A549 (cell line): ENCODE measurements at regions not wholly inside any gene's neighbourhood (a gene's known extent, or its start where the extent isn't known, plus 50 kb on each side); places are given as distances from the start of the nearest gene placed in this dataset.
"Not testable (repeated sequence)": the region's sequence is repeated elsewhere in the genome, so short reads cannot be mapped to it uniquely, and the experiment has no call there.

Experiments used
- ATAC-seq, 2 experiments: fragments of 200-7000 bp in 1 of 2; fragments of >200 bp in 1 of 2; cut with Nextera tagmentation in 1 of 2; cut with Tn5 transposase in 1 of 2; 3 replicates each; pipeline versions ENCODE4 v1.8.0 to v1.9.1; 2018 to 2020; ENCODE audit warnings: mild to moderate bottlenecking in 1 of 2, moderate library complexity in 1 of 2
- CTCF ChIA-PET: fragments of 300-600 bp; sonication (Branson Sonifier 250); formaldehyde crosslinking; extraction: SDS; loops from one replicate; lab custom pipeline; 2021; ENCODE audit warnings: antibody characterized with exemption, inconsistent platforms; lab: Yijun Ruan, JAX
- POLR2A ChIA-PET: fragments of 350-600 bp; formaldehyde crosslinking; extraction: SDS; loops from one replicate; lab custom pipeline; 2021; ENCODE audit warnings: antibody characterized with exemption, inconsistent platforms; lab: Yijun Ruan, JAX
- DNase-seq, 2 experiments: peaks; one replicate each; pipeline versions ENCODE4 v3.0.0 to v3.0.0-alpha.2; 2011 to 2016; ENCODE audit warnings: low read depth in 1 of 2, low spot score in 1 of 2
- FAIRE-seq: peaks from 2 replicates; lab custom pipeline; 2011; peaks lifted over from hg19 to GRCh38; lab: Jason Lieb, UNC
- H3K27ac ChIP-seq, 2 experiments: fragments of >200 bp; sonication (Bioruptor Twin); formaldehyde crosslinking; 3 replicates each; pipeline ENCODE4 v1.5.1; 2016 to 2017
- H3K4me1 ChIP-seq: fragments of >200 bp; sonication (Bioruptor Twin); formaldehyde crosslinking; 3 replicates; pipeline ENCODE4 v1.6.1; 2016
- H3K4me2 ChIP-seq: fragments of >200 bp; sonication (Bioruptor Twin); formaldehyde crosslinking; 3 replicates; pipeline ENCODE4 v1.6.1; 2016
- H3K4me3 ChIP-seq: fragments of >200 bp; sonication (Bioruptor Twin); formaldehyde crosslinking; 3 replicates; pipeline ENCODE4 v1.5.1; 2016
- H3K9me3 ChIP-seq: fragments of >200 bp; sonication (Bioruptor Twin); formaldehyde crosslinking; 3 replicates; pipeline ENCODE4 v1.6.1; 2016
- BHLHE40 ChIP-seq: IDR thresholded peaks from 2 replicates; pipeline ENCODE4 v1.6.1; 2012; ENCODE audit warnings: low read depth, low read length, inconsistent platforms
- CBX2 ChIP-seq: fragments of 200-600 bp; sonication (generic); IDR thresholded peaks from 2 replicates; pipeline ENCODE4 v1.6.1; 2016; ENCODE audit warnings: low read depth, mild to moderate bottlenecking, borderline replicate concordance
- E2F6 ChIP-seq: IDR thresholded peaks from 2 replicates; pipeline ENCODE4 v1.6.1; 2012; ENCODE audit warnings: low read depth, borderline replicate concordance
- EHF ChIP-seq: fragments of 250-450 bp; sonication (Bioruptor Pico); IDR thresholded peaks from 2 replicates; pipeline ENCODE4 v1.5.0; 2020; ENCODE audit warnings: mild to moderate bottlenecking
- EHMT2 ChIP-seq: fragments of 200-600 bp; sonication (generic); IDR thresholded peaks from 2 replicates; pipeline ENCODE4 v1.6.1; 2016; ENCODE audit warnings: antibody characterized with exemption, low read depth, mild to moderate bottlenecking, moderate library complexity
- EP300 ChIP-seq, 2 experiments: fragments of >200 bp; sonication (Bioruptor Twin); formaldehyde crosslinking; IDR thresholded peaks; 2 replicates in 1 of 2; 3 replicates in 1 of 2; pipeline ENCODE4 v1.6.1; 2016 to 2017
- ESRRA ChIP-seq: fragments of 150-350 bp; IDR thresholded peaks from 2 replicates; pipeline ENCODE4 v1.6.1; 2014; ENCODE audit warnings: mild to moderate bottlenecking, low read length, borderline replicate concordance
- FOSB ChIP-seq: fragments of 250-450 bp; sonication (Bioruptor Pico); IDR thresholded peaks from 2 replicates; pipeline ENCODE4 v1.5.0; 2020; ENCODE audit warnings: mild to moderate bottlenecking, moderate library complexity
- HES2 ChIP-seq: fragments of >200 bp; sonication (Bioruptor Twin); formaldehyde crosslinking; IDR thresholded peaks from 2 replicates; pipeline ENCODE4 v1.6.1; 2016
- HEYL ChIP-seq: fragments of 250-450 bp; sonication (Bioruptor Pico); IDR thresholded peaks from 2 replicates; pipeline ENCODE4 v1.8.0; 2021; ENCODE audit warnings: mild to moderate bottlenecking, moderate library complexity
- HOXB5 ChIP-seq: fragments of 250-450 bp; sonication (Bioruptor Pico); IDR thresholded peaks from 2 replicates; pipeline ENCODE4 v1.5.0; 2020; ENCODE audit warnings: mild to moderate bottlenecking, moderate library complexity
- JUN ChIP-seq, 2 experiments: fragments of >200 bp; sonication (Bioruptor Twin); formaldehyde crosslinking; IDR thresholded peaks; 2 replicates in 1 of 2; 3 replicates in 1 of 2; pipeline ENCODE4 v1.6.1; 2016 to 2017
- JUNB ChIP-seq: fragments of >200 bp; sonication (Bioruptor Twin); formaldehyde crosslinking; IDR thresholded peaks from 2 replicates; pipeline ENCODE4 v1.6.1; 2016
- KDM1A ChIP-seq: fragments of 200-600 bp; sonication (generic); IDR thresholded peaks from 2 replicates; pipeline ENCODE4 v1.6.1; 2016; ENCODE audit warnings: low read depth, mild to moderate bottlenecking
- MAFK ChIP-seq: fragments of 450-650 bp; IDR thresholded peaks from 2 replicates; pipeline ENCODE4 v1.6.1; 2014; ENCODE audit not compliant: partially characterized antibody
- MAZ ChIP-seq: fragments of 150-350 bp; IDR thresholded peaks from 2 replicates; pipeline ENCODE4 v1.6.1; 2014; ENCODE audit warnings: antibody characterized with exemption, low read depth, low read length, borderline replicate concordance
- NFE2L2 ChIP-seq: fragments of 150-350 bp; conservative IDR thresholded peaks from 2 replicates; pipeline ENCODE4 v1.6.1; 2014; ENCODE audit warnings: low read length
- NPAS2 ChIP-seq: fragments of 250-450 bp; sonication (Bioruptor Pico); IDR thresholded peaks from 2 replicates; pipeline ENCODE4 v1.8.0; 2022; ENCODE audit warnings: mild to moderate bottlenecking, moderate library complexity, borderline replicate concordance
- PHF8 ChIP-seq: fragments of 200-600 bp; sonication (generic); IDR thresholded peaks from 2 replicates; pipeline ENCODE4 v1.6.1; 2016; ENCODE audit warnings: low read depth, mild to moderate bottlenecking, antibody characterized with exemption, moderate library complexity, borderline replicate concordance
- POLR2A ChIP-seq: IDR thresholded peaks from 2 replicates; pipeline ENCODE4 v1.6.1; 2012; ENCODE audit warnings: mild to moderate bottlenecking, low read length
- RAD21 ChIP-seq, 2 experiments: fragments of >200 bp in 1 of 2; sonication (Bioruptor Twin) in 1 of 2; formaldehyde crosslinking in 1 of 2; IDR thresholded peaks in 1 of 2; conservative IDR thresholded peaks in 1 of 2; 2 replicates in 1 of 2; 3 replicates in 1 of 2; pipeline ENCODE4 v1.6.1; 2012 to 2018; ENCODE audit warnings: inconsistent platforms in 1 of 2
- RCOR1 ChIP-seq: fragments of 150-350 bp; IDR thresholded peaks from 2 replicates; pipeline ENCODE4 v1.6.1; 2014; ENCODE audit warnings: antibody characterized with exemption, low read length, low read depth
- RFX5 ChIP-seq: fragments of 450-650 bp; IDR thresholded peaks from 2 replicates; pipeline ENCODE4 v1.7.1; 2014; ENCODE audit warnings: antibody characterized with exemption, mild to moderate bottlenecking, moderate library complexity
- RNF2 ChIP-seq: fragments of 200-600 bp; sonication (generic); IDR thresholded peaks from 2 replicates; pipeline ENCODE4 v1.6.1; 2016; ENCODE audit warnings: low read depth, mild to moderate bottlenecking, antibody characterized with exemption, moderate library complexity, borderline replicate concordance
- TP53 ChIP-seq: fragments of 250-450 bp; sonication (Bioruptor Pico); IDR thresholded peaks from 2 replicates; pipeline ENCODE4 v1.5.0; 2021; ENCODE audit warnings: mild to moderate bottlenecking, moderate library complexity
- ZC3H11A ChIP-seq: fragments of 450-650 bp; IDR thresholded peaks from 2 replicates; pipeline ENCODE4 v1.6.1; 2014; ENCODE audit warnings: antibody characterized with exemption, mild to moderate bottlenecking
- WGBS: methylation state at CpG from one replicate; pipeline ENCODE4 v1.1.6; 2017; ENCODE audit errors: missing lambda C conversion rate; 5-methylcytosine and 5-hydroxymethylcytosine counted together
- TF ChIP-seq, protein P1 (sequence below): IDR thresholded peaks from 2 replicates; pipeline ENCODE4 v1.6.1; 2012

GRCh38 chrX:97897998-97898397 lies 1014.3 kb downstream of the RPA4 start (continued):
- TF ChIP-seq RAD21 (conservative IDR thresholded peaks at IDR 0.05 in 1 of 2, IDR thresholded peaks at IDR 0.05 in 1 of 2): no peak
- TF ChIP-seq EHMT2: no peak
- TF ChIP-seq CBX2: no peak
- no peak for TF ChIP-seq ESRRA
- no peak for TF ChIP-seq NPAS2 (CRISPR knock-in tag)

GRCh38 chrX:97898798-97899197 lies 1015.1 kb downstream of the RPA4 start:
- CTCF ChIA-PET: no interaction called here
- no peak overlapping the region for H3K27ac ChIP-seq
- no peak for ATAC-seq
- WGBS: 12% methylated on average over 2 of the region's 2 CpGs
- no peak overlapping the region for H3K4me2 ChIP-seq
- POLR2A ChIA-PET: no interaction called here
- no peaks in the 10 kb centered on the region for H3K9me3 ChIP-seq
- no peak for TF ChIP-seq MAFK
- TF ChIP-seq RFX5: no peak
- TF ChIP-seq NPAS2 (CRISPR knock-in tag): no peak
- TF ChIP-seq FOSB: no peak
- TF ChIP-seq MAZ: no peak
- TF ChIP-seq HOXB5 (CRISPR knock-in tag): no peak
- TF ChIP-seq NFE2L2: no peak
- TF ChIP-seq, protein P1, sequence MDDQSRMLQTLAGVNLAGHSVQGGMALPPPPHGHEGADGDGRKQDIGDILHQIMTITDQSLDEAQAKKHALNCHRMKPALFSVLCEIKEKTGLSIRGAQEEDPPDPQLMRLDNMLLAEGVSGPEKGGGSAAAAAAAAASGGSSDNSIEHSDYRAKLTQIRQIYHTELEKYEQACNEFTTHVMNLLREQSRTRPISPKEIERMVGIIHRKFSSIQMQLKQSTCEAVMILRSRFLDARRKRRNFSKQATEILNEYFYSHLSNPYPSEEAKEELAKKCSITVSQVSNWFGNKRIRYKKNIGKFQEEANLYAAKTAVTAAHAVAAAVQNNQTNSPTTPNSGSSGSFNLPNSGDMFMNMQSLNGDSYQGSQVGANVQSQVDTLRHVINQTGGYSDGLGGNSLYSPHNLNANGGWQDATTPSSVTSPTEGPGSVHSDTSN: no peak
- TF ChIP-seq EP300 (IDR thresholded peaks at IDR 0.05): no peak
- no peak for TF ChIP-seq JUNB
- no peak for TF ChIP-seq EHF (CRISPR knock-in tag)
- TF ChIP-seq JUN (IDR thresholded peaks at IDR 0.05): no peak
- DNase-seq: no peak
- no peak overlapping the region for H3K4me3 ChIP-seq
- FAIRE-seq: no peak
- no peaks in the 10 kb centered on the region for H3K4me1 ChIP-seq

DNA sequence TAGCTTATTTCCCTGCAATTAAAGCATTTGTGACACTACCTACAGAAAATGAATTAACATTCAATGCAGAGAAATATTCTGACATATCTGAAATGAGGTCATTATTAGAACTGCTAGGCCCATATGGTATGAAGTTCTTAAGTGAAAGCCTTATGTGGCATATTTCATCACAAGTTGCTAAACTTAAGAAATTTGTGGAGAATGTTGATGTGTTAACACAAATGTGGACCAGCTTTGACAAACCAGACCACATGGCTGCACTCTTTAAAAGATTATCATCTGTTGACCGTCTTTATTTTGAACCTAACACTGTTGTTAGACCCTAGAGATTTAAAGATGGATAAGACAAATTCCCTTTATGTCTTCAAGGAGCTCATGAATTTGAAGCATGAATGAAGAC lies 1024.1 kb downstream of the RPA4 start:
- Histone ChIP-seq H3K4me3 (no peak overlapping the region), H3K4me1 (no peaks in the 10 kb centered on the region), H3K27ac (no peak overlapping the region), H3K4me2 (no peak overlapping the region), H3K9me3 (no peaks in the 10 kb centered on the region)
- no peak for TF ChIP-seq MAZ
- TF ChIP-seq JUNB: no peak
- no peak for TF ChIP-seq RCOR1
- no peak for TF ChIP-seq POLR2A
- no peak for TF ChIP-seq HES2
- TF ChIP-seq PHF8: no peak
- TF ChIP-seq KDM1A: no peak
- TF ChIP-seq, protein P1: no peak
- no peak for TF ChIP-seq TP53
- TF ChIP-seq HEYL (CRISPR knock-in tag): no peak
- ATAC-seq (no peak), FAIRE-seq (peak; percentile 46), DNase-seq (no peak)
- POLR2A ChIA-PET: no interaction called here
- WGBS: 14% methylated on average over 1 of the region's 1 CpG
- CTCF ChIA-PET: no interaction called here

DNA sequence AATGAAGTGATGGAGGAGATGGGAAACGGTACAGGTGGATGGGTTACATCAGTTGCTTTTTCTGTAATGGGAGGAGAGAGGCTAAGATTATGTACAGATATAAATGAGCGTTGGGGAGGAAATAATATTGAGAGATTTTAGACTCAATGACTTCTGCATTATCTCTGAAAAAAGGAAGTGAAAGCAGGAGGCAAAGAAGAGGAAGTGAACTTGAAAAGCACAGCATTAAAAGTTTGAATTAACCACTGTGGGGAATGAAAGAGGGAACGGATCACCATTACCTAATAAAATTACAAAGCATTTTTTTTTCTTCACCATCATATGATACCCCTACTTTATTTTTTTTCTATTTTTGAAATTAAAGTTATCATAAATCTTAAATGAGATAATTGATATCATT lies 1025.5 kb downstream of the RPA4 start:
- ChIA-PET POLR2A (no interaction called here), CTCF (no interaction called here)
- H3K4me3 ChIP-seq: no peak overlapping the region
- ATAC-seq (no peak), FAIRE-seq (no peak), DNase-seq (no peak)
- H3K27ac ChIP-seq: no peak overlapping the region
- H3K9me3 ChIP-seq: no peaks in the 10 kb centered on the region
- TF ChIP-seq E2F6 (no peak), ZC3H11A (no peak), EHMT2 (no peak), RNF2 (no peak), HEYL (CRISPR knock-in tag) (no peak), BHLHE40 (no peak)
- WGBS: 2% methylated on average over 3 of the region's 3 CpGs
- no peak overlapping the region for H3K4me2 ChIP-seq
- H3K4me1 ChIP-seq: no peaks in the 10 kb centered on the region

DNA sequence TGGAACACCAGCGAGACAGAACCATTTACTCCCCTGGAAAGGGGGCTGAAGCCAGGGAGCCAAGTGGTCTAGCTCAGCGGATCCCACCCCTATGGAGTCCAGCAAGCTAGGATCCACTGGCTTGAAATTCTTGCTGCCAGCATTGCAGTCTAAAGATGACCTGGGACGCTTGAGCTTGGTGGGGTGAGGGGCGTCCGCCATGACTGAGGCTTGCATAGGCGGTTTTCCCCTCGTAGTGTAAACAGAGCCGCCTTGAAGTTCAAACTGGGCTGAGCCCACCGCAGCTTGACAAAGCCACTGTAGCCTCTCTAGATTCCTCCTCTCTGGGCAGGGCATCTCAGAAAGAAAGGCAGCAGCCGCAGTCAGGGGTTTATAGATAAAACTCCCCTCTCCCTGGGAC lies 1031.7 kb downstream of the RPA4 start:
- FAIRE-seq, H3K4me1 ChIP-seq, H3K9me3 ChIP-seq, CTCF ChIA-PET, DNase-seq, H3K4me3 ChIP-seq, H3K4me2 ChIP-seq, ATAC-seq, H3K27ac ChIP-seq, POLR2A ChIA-PET: not testable (repeated sequence)
- 67% methylated on average over 2 of the region's 10 CpGs for WGBS

DNA sequence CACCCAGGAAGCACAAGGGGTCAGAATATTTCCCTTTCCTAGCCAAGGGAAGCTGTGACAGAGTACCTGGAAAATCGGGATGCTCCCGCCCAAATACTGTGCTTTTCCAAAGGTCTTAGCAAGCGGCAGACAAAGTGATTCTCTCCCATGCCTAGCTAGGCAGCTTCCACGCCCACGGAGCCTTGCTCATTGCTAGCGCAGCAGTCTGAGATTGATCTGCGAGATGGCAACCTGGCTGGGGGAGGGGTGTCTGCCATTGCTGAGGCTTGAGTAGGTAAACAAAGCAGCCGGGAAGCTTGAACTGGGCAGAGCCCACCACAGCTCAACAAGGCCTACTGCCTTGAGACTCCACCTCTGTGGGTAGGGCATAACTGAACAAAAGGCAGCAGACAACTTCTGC lies 1037.5 kb downstream of the RPA4 start:
- CTCF ChIA-PET, H3K4me3 ChIP-seq, H3K4me1 ChIP-seq, FAIRE-seq, POLR2A ChIA-PET, H3K4me2 ChIP-seq, ATAC-seq, DNase-seq, H3K9me3 ChIP-seq, H3K27ac ChIP-seq: not testable (repeated sequence)
- 8% methylated on average over 2 of the region's 8 CpGs for WGBS
